ENCODE measurements at regions not wholly inside any gene's neighbourhood (a gene's known extent, or its start where the extent isn't known, plus 50 kb on each side); places are given as distances from the start of the nearest gene placed in this dataset.

GRCh38 chr18:45254709-45255082 is 360.6 kb upstream of the SLC14A2 start:
- Histone ChIP-seq H3K4me3 (ENCODE audit: low read length) (no peak overlapping the region), H3K9me2 (replicated peaks; ENCODE audit: low read length) (no peaks in the 10 kb centered on the region), H3K4me1 (ENCODE audit: insufficient read depth, low read length) (no peaks in the 10 kb centered on the region), H3K36me3 (ENCODE audit: low read depth, low read length) (no peaks in the 10 kb centered on the region), H2AFZ (ENCODE audit: low read length) (no peak overlapping the region), H3K9me3 (ENCODE audit: low read length) (no peaks in the 10 kb centered on the region), H3K9ac (ENCODE audit: low read length) (no peak overlapping the region), H3K79me2 (ENCODE audit: low read length) (no peaks in the 10 kb centered on the region), H3K27me3 (ENCODE audit: low read length) (no peaks in the 10 kb centered on the region), H3F3A (ENCODE audit: low read length, unreplicated experiment) (no peaks in the 10 kb centered on the region), H3K27ac (ENCODE audit: low read length) (no peak overlapping the region), H3K4me2 (ENCODE audit: low read length) (no peak overlapping the region), H4K20me1 (ENCODE audit: low read length) (no peaks in the 10 kb centered on the region)
- ChIA-PET CTCF (no interaction called here), POLR2A (ENCODE audit: unreplicated experiment) (no interaction called here)
- no peak for ATAC-seq
- DNase-seq: no peak
- intact Hi-C loops (cut with micrococcal nuclease): no loop called here
- TF ChIP-seq EZH2phosphoT487 (IDR thresholded peaks at IDR 0.05; ENCODE audit: borderline replicate concordance, low read length): no peak
- TF ChIP-seq CTCF (conservative IDR thresholded peaks at IDR 0.05; ENCODE audit: low read depth, low read length): no peak
- TF ChIP-seq EZH2 (IDR thresholded peaks at IDR 0.05; ENCODE audit: low read length, unreplicated experiment): no peak
- BruUV-seq (replicated peaks): no TSS peak

- H3K4me3 ChIP-seq (ENCODE audit: low read length): no peak overlapping the region
- no peak overlapping the region for H3K4me2 ChIP-seq (ENCODE audit: low read length)
- H3K36me3 ChIP-seq (ENCODE audit: low read depth, low read length): no peaks in the 10 kb centered on the region
- H3K9ac ChIP-seq (ENCODE audit: low read length): no peak overlapping the region
- H3K9me2 ChIP-seq (replicated peaks; ENCODE audit: low read length): no peaks in the 10 kb centered on the region
- no peak for ATAC-seq
- ChIA-PET CTCF (no interaction called here), POLR2A (ENCODE audit: unreplicated experiment) (no interaction called here)
- no peak overlapping the region for H3K27ac ChIP-seq (ENCODE audit: low read length)
- BruUV-seq (replicated peaks): no TSS peak
- intact Hi-C loops (cut with micrococcal nuclease): no loop called here
- H4K20me1 ChIP-seq (ENCODE audit: low read length): no peaks in the 10 kb centered on the region
- TF ChIP-seq CTCF (conservative IDR thresholded peaks at IDR 0.05; ENCODE audit: low read depth, low read length) (no peak), EZH2phosphoT487 (IDR thresholded peaks at IDR 0.05; ENCODE audit: borderline replicate concordance, low read length) (no peak), EZH2 (IDR thresholded peaks at IDR 0.05; ENCODE audit: low read length, unreplicated experiment) (no peak)
- peak; percentile 12 for DNase-seq
- H3K9me3 ChIP-seq (ENCODE audit: low read length): no peaks in the 10 kb centered on the region
- no peaks in the 10 kb centered on the region for H3K27me3 ChIP-seq (ENCODE audit: low read length)
- no peaks in the 10 kb centered on the region for H3K79me2 ChIP-seq (ENCODE audit: low read length)
- no peaks in the 10 kb centered on the region for H3K4me1 ChIP-seq (ENCODE audit: insufficient read depth, low read length)
- no peak overlapping the region for H2AFZ ChIP-seq (ENCODE audit: low read length)
- H3F3A ChIP-seq (ENCODE audit: low read length, unreplicated experiment): no peaks in the 10 kb centered on the region
These were observed 359.9 kb upstream of the SLC14A2 start for GRCh38 chr18:45255197-45255890.

GRCh38 chr18:45260125-45260524 is 355.2 kb upstream of the SLC14A2 start:
- Histone ChIP-seq H3K9me2 (replicated peaks; ENCODE audit: low read length) (no peaks in the 10 kb centered on the region), H3K79me2 (ENCODE audit: low read length) (no peaks in the 10 kb centered on the region), H3K4me2 (ENCODE audit: low read length) (no peak overlapping the region), H3K27me3 (ENCODE audit: low read length) (no peaks in the 10 kb centered on the region), H2AFZ (ENCODE audit: low read length) (no peak overlapping the region), H3K4me1 (ENCODE audit: insufficient read depth, low read length) (no peaks in the 10 kb centered on the region), H3F3A (ENCODE audit: low read length, unreplicated experiment) (no peaks in the 10 kb centered on the region), H3K9me3 (ENCODE audit: low read length) (no peaks in the 10 kb centered on the region), H4K20me1 (ENCODE audit: low read length) (no peaks in the 10 kb centered on the region), H3K27ac (ENCODE audit: low read length) (no peak overlapping the region), H3K9ac (ENCODE audit: low read length) (no peak overlapping the region), H3K36me3 (ENCODE audit: low read depth, low read length) (no peaks in the 10 kb centered on the region), H3K4me3 (ENCODE audit: low read length) (no peak overlapping the region)
- no peak for DNase-seq
- ChIA-PET CTCF (no interaction called here), POLR2A (ENCODE audit: unreplicated experiment) (no interaction called here)
- no TSS peak for BruUV-seq (replicated peaks)
- intact Hi-C loops (cut with micrococcal nuclease): no loop called here
- TF ChIP-seq EZH2phosphoT487 (IDR thresholded peaks at IDR 0.05; ENCODE audit: borderline replicate concordance, low read length) (no peak), EZH2 (IDR thresholded peaks at IDR 0.05; ENCODE audit: low read length, unreplicated experiment) (no peak), CTCF (conservative IDR thresholded peaks at IDR 0.05; ENCODE audit: low read depth, low read length) (no peak)
- peak; percentile 66 for ATAC-seq

All from PC-3 (cell line).